OCI-LY1 (cell line): ENCODE measurements at regions not wholly inside any gene's neighbourhood (a gene's known extent, or its start where the extent isn't known, plus 50 kb on each side); places are given as distances from the start of the nearest gene placed in this dataset.

Experiments used
- CTCF ChIP-seq: fragments of 200-600 bp; sonication (generic), shearing (Covaris generic); IDR thresholded peaks from 2 replicates; pipeline ENCODE4 v1.5.1; 2017; ENCODE audit warnings: mild to moderate bottlenecking, antibody characterized with exemption, low read length, moderate library complexity, mixed read lengths
- EZH2 ChIP-seq: fragments of 200-600 bp; sonication (generic), shearing (Covaris generic); IDR thresholded peaks from 2 replicates; pipeline ENCODE4 v1.8.0; 2017; ENCODE audit warnings: borderline replicate concordance, mixed run types, mild to moderate bottlenecking, antibody characterized with exemption, low read length, moderate library complexity, mixed read lengths

- TF ChIP-seq CTCF (no peak), EZH2 (no peak)
These were observed 58.6 kb upstream of the RANBP3L start for GRCh38 chr5:36360307-36360706.
